ENCODE measurements at regions not wholly inside any gene's neighbourhood (a gene's known extent, or its start where the extent isn't known, plus 50 kb on each side); places are given as distances from the start of the nearest gene placed in this dataset.

DNA sequence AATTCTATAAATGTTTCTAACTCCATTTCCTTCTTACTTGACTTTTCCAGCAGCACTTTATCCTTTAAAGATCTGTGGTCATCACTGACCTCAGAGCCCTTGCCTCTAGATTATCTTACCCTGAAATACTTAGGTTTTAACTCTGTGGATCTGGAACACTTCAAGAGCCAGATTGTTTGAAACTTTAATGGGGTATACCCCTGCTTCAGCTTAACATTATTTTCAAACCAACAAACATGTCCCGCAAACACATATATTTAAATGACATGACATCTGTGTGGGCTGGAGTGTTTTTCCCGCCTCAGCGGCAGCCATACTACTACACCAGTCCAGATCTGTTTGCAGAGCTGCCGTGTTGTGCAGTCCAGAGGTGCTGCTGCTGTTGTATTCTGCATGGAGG is 252.0 kb upstream of the TPM1 start:
- DNase-seq, result no peak

DNA sequence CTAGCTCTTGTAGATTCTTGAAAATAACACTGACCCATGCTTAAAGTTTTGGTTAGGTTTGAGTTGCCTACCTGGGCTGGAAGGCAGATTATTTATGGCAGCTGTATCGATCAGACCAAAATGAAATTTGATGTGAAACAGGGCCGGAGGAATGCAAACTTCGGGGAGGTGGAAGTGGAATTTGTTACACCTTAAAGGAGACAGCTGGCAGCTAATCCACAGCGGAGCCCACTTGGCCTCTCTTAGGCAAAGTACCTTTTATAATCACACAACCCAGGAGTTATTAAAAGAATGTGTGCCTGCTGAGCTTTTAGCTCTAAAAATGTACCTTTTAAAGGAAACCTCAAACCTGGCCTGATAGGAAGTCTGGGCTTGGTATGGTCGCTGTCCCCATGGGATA is 250.9 kb upstream of the TPM1 start:
- DNase-seq, result no peak

DNA sequence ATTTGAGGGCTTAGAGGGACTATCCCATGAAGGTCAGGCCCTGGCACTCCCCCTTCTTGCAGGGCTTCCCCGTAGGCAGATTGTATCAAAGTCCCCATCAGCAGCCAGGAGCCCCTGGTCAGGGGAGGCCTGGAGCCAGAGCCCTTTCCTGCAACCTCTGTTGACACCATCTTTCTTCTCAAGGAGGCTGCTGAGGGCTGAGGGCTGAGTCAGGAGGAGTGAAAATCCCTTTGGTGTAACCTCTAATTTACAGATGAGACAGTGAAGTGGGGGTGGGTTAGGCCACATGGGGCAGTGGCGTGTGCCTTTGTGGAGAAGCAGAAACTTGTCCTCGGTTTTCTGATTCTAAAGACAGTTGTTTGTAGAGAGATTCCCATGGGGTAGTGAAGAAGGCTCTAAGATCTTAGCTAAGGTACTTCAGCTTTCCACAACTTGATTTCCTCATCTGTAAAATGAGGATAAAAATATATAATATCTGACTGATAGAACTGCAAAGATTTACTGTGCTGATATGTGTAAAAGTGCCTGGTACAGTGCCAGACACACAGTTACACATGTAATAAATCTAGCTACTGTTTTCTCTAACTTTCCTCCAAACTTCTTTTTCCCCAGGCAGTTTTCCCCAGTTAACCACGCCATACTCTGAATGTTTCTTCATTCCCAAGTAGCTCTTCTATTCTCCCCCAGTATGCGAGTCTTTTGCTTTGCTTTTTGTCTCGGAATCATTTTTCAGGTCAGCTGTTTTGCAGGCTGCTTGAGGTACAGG is 249.4 kb upstream of the TPM1 start:
- DNase-seq, result no peak

DNA sequence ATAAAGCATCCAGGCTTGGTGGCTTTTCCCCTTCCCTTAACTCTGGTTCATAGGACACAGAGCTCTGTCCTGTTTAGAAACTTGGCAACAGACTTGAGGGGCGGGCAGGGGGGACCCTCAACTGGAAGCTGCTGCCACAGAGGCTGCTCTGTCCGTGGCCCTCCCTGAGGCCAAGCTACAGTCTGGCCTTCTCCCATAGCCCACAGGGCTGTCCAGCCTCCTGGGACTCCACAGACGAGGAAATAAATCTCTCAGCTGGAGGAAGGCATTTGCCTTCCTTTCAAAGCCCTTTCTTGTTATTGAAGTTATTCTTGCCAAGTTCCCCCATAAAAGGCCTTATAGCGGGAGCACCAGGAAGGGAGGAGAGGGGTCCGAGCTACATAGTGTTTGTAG is 248.8 kb upstream of the TPM1 start:
- DNase-seq, result no peak

DNA sequence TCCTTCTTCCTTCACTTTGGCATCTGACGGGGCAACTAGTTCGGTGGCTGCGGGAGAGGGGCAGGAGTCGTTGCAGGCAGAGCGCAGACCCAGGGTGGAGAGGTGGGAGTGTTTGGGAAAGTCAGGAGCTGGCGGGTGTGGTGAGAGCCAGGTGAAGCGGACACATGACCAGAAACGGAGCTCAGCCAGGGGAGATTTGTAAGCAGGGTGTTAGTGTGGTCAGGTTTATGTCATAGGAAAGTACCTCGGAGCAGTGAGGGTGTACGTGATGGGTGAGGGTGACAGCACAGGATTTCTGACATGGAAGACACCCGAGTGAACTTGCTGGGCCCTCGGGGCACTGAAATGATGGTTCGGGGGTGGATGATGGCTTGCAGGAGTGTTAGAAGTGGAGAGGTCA is 247.4 kb upstream of the TPM1 start:
- no peak for DNase-seq

DNA sequence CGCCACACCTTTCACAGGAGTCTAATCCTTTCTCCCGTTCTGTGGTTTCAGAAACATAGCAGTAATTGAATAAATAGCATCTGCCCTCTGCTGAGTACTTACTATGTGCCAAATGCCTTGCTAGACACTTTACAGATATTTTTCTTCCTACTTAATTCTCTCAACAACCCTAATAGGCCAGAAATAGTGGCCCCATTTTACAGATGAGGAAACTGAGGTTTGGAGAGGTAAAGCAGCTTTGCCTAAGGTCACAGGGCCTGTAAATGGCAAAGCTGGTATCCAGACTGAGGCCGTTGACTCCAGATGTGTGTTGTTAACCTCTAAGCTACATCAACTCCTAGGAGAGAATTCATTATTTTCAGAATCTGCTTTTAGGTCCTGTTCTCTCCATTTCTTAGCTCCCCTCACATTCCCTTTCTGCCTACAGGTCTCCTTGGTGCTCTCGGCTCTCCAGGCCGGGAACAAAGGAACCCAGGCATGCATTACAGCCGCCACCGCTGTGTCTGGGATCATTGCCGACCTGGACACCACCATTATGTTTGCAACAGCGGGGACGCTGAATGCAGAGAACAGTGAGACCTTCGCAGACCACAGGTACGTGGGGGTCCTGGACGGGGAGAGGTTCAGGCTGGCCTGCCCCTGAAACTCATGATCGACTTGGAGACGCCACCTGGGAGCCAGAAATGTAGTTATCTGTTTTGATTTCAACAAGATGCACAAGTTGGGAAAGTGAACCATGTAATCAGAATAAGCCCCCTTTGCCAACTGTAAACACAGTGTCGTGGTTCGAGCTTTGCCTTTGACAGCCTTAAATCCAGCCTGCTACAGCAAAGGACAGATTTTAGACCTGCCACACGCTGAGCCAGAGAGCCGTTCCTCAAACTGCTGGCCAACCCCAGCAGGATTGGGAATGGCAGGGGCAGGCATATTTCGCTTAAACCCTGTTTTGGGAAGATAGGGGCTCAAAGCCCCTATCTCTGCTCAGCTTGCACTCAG is 246.5 kb upstream of the TPM1 start:
- no peak for DNase-seq

DNA sequence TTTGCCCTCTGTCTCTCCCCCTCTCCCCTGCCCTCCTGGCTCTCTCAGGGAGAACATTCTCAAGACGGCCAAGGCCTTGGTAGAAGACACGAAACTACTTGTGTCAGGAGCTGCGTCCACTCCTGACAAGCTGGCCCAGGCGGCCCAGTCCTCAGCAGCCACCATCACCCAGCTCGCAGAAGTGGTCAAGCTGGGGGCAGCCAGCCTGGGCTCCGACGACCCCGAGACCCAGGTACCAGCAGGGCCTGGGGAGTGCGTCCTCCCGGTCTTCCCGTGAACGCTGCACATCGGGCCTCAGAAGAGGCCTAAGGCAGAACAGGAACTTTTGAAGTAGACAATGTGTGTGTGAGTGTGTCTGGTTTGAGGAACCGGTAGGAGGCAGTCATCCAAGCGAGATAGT is 245.4 kb upstream of the TPM1 start:
- no peak for DNase-seq

DNA sequence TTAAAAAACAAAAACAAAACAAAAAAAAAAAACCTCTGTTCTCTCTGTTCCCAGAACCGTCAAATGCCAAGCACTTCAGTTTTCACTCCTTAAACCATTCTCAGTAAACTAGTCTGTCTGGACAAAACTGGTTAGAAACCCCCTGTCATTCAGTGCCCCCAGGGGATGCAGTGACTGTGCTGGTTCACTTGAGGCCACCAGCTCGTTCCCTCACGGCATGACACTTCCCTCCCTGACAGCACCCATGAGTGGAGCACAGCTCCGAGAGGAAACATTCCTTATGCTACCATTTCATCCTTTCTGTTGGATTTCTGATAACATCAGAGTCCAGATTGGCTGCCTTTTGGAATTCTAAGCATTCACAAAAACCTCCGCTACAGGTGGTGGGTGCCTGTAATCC is 244.0 kb upstream of the TPM1 start:
- no peak for DNase-seq

DNA sequence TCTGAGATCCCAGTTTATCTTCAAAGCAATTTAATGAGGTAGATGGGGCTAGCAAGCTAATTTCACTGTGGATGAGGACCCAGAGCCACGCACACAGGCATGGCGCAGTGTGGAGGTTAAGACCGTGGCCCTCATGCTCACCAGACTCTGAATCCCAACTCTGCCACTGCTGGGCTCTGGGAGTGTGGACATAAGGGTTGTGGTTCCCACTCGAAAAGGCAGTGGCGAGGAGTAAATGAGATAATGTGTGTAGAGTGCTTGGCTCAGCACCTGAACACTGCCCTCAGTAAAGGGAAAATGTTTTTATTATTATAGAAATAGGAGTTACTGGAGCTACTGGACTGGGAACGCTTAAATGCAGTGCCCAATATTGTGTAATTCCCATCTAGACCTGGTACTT is 243.5 kb upstream of the TPM1 start:
- DNase-seq, result no peak

DNA sequence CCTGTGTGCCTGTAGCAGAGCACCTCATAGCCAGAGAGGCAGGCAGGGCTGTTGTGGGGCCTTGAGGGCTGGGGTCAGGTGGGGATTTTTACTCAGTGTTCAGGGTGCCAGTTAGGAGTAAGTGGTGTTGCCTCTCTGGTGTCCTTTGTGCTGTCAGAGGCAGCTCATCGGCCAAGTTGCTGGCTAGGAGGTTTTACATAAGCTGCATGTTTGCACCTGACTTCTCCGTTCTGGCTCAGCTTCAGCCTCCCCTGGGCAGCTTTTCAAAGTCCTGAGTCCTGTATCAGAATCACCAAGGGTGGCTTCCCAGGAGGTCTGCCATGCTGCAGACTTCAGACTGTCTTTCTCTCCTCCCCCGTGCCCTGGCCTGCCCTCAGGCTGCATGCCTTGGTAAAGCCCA is 242.6 kb upstream of the TPM1 start:
- DNase-seq, result no peak

DNA sequence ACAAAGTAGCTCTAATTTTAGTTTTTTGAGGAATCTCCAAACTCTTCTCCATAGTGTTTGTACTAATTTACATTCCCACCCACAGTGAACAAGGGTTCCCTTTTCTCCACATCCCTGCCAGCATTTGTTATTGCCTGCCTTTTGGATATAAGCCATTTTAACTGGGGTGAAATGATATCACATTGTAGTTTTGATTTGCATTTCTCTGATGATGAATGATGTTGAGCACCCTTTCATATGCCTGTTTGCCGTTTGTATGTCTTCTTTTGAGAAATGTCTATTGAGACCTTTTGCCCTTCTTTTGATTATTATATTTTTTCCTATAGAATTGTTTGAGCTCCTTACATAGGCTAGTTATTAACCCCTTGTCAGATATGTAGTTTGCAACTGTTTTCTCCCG is 239.9 kb upstream of the TPM1 start:
- DNase-seq, result no peak

DNA sequence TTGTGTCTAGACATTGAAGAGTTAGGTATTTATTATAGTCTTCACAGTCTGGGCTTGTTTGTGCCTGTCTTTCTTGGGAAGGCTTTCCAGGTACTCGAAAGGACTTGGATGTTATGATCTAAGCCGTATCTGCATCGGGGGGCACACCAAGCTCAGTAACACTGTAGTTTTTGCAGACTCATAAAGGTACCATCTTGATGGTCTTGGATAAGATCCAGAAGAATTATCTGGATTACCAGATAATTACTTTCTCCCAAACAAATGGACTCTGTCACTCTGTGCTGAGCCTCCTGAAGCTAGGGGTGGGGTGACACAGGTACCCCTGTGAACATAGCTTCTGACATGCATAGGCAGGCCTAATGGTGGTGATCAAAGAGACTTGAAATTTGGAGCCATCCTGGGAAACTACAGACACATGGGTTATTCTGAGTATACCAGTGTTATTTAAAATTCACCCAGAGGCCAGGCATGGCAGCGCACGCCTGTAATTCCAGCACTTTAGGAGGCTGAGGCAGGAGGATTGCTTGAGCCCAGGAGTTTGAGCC is 238.6 kb upstream of the TPM1 start:
- no peak for DNase-seq

DNA sequence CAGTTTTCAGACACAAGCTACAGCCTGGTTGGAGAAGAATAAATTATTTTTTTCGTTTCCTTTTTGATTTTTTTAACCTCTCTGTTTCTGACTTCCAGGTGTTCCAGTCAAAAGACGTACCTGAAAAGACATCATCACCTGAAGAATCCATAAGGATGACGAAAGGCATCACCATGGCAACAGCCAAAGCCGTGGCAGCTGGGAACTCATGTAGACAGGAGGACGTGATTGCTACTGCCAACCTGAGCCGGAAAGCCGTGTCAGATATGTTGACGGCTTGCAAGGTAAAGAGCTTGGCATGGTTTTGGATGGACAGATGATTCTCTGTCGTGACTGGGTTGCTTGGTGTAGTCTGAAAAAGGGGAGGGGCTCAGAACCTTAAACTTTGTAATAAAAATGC is 237.0 kb upstream of the TPM1 start:
- DNase-seq, result no peak

DNA sequence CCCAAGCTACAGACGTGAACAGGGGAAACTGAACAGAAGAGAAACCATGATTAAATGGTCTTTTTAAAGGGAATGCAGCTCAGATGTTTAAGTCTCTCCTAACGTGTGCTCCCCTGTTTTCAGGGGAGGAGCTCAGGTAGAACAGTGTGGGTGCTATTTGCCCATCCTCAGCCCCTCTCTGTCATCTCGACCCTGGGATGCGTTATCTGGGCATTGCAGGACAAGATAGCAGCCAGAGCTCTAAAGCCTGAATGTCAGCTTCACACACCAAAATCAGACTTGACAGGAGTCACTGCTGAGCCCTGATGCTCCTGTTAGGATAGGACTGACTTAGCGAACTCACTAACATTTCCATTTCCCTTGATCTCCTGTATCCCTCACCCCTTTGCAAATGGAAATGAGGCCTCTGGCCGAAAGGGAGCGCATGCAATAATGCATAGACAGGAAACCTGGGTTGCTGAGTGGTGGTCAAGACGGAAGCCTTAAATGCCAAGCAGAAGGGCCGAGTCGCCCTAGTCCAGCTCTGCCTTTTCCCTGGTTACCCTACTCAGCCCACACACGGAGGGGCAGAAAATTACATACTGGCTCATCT is 234.9 kb upstream of the TPM1 start:
- DNase-seq, result no peak

DNA sequence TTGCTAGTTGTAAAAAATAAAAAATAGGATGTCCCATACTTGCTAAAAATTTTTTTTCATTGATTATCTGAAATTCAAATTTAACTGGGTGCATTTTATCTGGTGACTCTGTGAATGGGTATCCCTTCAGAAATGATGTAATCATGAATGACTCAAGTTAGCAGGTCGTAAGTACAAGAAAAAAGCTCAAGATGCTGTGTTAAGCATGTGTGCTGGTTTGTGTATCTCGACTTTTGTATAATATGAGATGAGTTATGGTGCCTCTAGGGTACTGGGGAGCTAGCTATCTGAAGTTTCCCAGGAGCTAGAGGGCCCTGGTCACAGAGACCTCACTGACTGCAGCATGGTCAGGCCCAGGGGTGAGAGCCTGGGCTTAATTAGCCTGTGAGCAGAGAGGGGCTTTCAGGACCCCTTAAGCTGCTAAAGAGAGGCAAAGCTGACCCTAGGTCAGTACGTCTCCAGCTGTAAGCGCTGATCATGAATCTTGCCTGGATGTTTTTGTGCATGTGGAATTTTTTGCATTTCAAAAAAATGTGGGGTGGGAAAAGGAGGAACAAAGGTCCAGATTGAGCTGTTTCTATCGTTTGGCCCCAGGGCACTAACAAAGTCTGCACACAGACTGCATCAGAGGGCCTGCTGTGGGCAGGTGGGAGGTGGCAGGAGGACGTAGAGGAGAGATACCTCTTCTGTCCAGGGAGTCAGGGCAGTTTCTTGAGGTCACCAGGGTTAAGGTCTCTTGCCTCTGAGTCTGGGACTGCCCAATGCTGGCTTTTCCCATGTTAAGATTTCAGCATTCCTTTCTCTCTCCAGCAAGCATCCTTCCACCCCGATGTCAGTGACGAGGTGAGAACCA is 233.2 kb upstream of the TPM1 start:
- DNase-seq, result no peak

DNA sequence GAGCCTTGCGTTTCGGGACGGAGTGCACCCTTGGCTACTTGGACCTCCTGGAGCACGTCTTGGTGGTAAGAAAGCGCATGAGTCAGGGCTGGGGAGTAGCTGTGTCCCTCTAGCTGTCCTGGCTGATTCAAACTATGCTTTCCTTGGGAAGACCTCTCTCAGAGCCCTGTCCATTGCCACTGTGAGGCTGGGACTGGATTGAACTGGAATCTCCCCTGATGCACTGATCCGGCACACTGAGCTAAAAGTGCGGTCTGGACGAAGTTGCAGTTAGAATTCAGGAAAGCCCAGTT is 232.6 kb upstream of the TPM1 start:
- DNase-seq, result no peak

DNA sequence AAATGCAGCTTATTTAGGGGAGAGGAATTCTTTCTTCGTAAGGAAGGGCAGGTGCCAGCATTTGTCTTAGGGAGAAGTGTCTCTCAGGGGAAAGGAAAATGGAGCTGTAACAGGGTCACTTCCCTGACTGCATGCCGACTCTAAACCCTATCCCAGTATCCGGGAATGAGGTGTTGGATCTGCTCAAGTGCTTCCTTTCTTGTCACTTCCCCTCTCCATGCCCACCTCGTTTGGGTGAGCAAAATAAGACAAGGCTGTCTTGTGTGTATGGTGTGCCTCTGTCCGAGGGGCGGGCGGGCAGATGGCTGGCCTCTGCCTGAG is 230.1 kb upstream of the TPM1 start:
- DNase-seq, result no peak

DNA sequence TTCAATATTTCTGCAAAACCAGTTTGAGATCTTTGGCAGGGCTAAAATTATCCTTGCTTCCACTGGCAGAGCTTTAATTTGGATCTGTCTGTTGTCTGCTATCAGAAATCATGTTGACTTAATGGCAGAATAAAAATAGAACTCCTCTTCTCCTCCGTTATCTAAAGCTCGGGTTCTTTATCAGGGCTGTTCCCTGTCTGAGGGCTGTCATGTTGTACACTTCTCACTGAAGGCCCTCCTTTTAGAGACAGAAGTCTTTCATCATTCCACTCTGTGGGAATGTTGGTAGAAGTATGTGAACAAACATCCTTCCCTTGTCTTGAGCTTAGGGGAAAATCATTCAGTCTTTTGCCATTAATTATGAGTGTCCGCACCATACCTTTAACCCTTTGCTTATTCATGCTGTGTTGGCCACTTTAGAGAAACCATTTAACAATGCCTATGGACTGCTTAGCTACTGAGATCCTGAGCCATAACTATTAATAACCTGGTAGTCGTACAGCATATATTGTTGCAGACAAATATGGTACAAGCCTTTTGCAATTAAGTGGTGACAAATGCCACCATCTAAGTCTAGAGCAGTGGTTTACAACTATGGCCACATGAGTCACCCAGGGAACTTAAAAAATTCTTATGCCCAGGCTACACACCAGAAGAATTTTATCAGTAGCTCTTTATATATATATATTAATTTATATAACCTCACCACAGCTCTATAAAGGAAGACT is 226.0 kb upstream of the TPM1 start:
- no peak for DNase-seq

DNA sequence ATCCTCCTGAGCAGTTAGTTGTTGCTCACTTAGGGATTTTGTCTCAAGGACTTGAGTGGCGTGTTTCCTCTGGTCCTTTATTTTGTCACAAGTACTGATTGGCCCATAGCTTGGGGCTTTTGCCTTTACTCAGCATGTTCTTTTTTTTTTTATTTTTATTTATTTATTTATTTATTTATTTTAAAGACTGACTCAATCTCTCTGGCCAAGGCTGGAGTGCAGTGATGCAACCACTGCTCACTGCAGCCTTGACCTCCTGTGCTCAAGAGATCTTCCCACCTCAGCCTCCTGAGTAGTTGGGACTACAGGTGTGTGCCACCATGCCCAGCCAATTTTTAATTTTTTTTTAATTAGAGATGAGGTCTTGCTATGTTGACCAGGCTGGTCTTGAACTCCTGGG is 223.9 kb upstream of the TPM1 start:
- no peak for DNase-seq

DNA sequence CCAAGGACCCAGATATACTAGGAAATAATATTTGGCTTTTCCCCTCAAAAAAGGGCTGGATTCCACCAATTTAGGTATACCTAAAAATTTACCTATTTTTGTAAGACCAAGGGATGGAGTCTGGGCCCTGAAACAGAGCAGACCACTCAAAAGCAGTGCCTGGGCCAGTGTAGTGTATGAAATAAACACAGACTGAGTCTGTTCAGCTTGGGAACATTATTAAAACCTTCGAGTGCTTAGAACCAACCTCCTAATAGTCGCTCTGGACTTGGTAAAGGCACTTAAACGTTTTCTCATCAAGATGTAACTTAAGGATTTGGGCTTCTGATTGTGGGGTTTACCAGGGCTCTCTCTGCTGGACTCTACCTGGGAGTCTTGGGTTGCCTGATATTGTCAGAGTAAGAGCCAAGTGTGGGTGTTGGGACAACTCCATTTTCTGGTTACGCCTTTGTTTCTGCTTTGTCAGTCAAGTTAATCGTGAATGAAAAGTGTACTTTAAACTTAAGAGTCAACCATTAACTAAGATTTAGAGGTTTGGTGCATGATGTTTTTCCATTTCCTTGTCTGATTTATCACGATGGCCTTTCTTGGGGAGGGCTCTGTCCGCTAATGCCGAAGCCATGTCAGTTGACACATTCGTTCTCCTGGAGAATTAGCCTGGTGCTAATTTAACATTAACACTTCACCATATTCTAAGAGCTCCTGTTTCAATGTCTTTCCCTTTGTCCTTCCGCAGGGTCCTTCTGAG is 221.0 kb upstream of the TPM1 start:
- DNase-seq, result no peak

DNA sequence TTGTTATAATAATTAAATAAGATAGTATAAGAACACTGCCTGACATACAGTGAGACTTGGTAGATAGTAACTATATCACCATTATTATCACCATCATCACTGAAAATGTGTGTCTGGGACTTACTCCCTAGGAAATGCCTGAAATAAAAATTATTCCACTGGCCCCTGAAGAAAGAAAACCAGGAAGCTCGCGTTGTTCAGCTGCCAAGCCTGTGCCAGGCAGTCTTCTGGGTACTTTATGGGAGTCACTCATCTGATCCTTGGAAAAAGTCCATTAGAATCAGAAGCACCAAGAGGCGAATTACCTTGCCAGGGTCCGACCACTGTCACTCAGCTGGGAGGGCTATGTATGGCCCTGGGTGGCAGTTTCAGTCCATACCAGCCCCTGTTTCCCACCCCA is 220.3 kb upstream of the TPM1 start:
- DNase-seq, result no peak

DNA sequence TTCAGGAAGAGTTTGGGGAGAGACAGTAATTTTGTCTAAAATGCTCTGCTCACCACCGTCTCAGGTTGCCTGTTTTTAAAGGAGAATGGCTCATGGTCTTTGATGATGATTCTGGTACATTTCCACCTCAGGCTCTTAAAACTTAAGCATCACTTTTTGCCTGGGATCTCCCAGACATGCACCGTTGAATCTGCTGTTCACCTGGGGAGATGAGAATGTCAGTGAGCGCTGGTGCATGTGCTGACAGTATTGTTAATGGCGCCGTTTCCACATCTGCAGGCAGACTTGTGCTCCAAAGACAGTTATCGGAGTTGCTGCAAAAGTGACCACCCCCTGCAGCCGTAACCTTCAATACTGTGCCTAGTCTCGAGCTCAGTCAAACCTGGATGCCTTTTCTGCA is 219.0 kb upstream of the TPM1 start:
- DNase-seq, result no peak

Measured in NCI-H1930 (cell line).